ENCODE measurements at regions not wholly inside any gene's neighbourhood (a gene's known extent, or its start where the extent isn't known, plus 50 kb on each side); places are given as distances from the start of the nearest gene placed in this dataset.

DNA sequence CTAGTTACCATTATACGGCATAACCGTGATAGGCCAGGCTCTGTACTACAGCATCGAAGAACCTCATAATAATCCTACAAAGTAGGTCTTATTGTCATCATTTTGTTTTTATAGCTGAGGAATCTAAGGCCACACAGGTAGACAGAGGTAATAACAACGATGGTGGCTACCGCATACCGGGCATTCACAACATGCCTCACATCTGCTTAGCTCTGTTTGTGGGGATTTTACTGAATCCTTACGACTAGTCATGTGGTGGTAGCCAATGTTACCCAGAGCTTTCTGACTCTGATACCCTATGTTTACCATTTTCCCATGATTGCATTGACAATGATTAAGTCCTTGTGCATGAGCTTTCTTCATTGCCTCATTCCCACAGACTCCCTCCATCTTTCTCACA is 269.4 kb downstream of the TCF7L2 start:
- no peak overlapping the region for H2AFZ ChIP-seq
- no peaks in the 10 kb centered on the region for H4K20me1 ChIP-seq (ENCODE audit: insufficient read depth)
- H3K36me3 ChIP-seq (ENCODE audit: low read depth) = no peaks in the 10 kb centered on the region
- no TSS peak for BruUV-seq (replicated peaks)
- H3K9me2 ChIP-seq (ENCODE audit: insufficient read depth) = no peaks in the 10 kb centered on the region
- H3K27ac ChIP-seq = no peak overlapping the region
- TF ChIP-seq EZH2 (IDR thresholded peaks at IDR 0.05; ENCODE audit: low read depth) = no peak
- TF ChIP-seq, protein P1, sequence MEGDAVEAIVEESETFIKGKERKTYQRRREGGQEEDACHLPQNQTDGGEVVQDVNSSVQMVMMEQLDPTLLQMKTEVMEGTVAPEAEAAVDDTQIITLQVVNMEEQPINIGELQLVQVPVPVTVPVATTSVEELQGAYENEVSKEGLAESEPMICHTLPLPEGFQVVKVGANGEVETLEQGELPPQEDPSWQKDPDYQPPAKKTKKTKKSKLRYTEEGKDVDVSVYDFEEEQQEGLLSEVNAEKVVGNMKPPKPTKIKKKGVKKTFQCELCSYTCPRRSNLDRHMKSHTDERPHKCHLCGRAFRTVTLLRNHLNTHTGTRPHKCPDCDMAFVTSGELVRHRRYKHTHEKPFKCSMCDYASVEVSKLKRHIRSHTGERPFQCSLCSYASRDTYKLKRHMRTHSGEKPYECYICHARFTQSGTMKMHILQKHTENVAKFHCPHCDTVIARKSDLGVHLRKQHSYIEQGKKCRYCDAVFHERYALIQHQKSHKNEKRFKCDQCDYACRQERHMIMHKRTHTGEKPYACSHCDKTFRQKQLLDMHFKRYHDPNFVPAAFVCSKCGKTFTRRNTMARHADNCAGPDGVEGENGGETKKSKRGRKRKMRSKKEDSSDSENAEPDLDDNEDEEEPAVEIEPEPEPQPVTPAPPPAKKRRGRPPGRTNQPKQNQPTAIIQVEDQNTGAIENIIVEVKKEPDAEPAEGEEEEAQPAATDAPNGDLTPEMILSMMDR (conservative IDR thresholded peaks at IDR 0.05) = no peak
- no peak overlapping the region for H3K4me3 ChIP-seq
- no peaks in the 10 kb centered on the region for H3K9me3 ChIP-seq (ENCODE audit: insufficient read depth, low read depth)
- intact Hi-C loops (cut with micrococcal nuclease; ENCODE audit: unreplicated experiment) = no loop called here
- POLR2A ChIA-PET (ENCODE audit: unreplicated experiment) = no interaction called here
- H3K27me3 ChIP-seq (ENCODE audit: insufficient read depth, low read depth) = no peaks in the 10 kb centered on the region
- H3K4me2 ChIP-seq = no peak overlapping the region
- DNase-seq = no peak
- CTCF ChIA-PET = no interaction called here
- no peaks in the 10 kb centered on the region for H3F3A ChIP-seq (ENCODE audit: insufficient read depth, low read depth)
- H3K79me2 ChIP-seq (ENCODE audit: low read depth) = no peaks in the 10 kb centered on the region
- H3K4me1 ChIP-seq (replicated peaks; ENCODE audit: insufficient read depth) = no peaks in the 10 kb centered on the region

DNA sequence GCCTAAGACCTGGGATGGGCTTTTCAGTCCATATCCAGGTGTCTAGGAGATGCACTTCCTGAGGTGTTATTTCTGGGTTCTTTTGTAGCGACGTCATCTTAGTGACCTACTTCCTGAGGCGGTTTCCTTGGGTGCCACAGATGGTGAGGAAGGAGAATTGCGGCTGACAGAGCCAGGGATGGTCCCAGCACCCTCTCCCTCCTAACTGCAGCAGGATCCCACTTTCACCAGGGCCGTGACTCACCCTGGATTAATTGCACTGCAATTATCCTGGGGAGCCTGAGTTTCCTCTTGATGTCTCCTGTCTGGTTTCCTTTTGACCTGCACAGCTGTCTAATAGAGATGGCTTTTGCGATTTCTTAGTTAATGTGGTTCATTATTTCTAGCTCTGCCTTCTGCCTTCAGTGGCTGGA is 271.7 kb downstream of the TCF7L2 start:
- H3K9me3 ChIP-seq (ENCODE audit: insufficient read depth, low read depth) = no peaks in the 10 kb centered on the region
- H3K9me2 ChIP-seq (ENCODE audit: insufficient read depth) = no peaks in the 10 kb centered on the region
- H3F3A ChIP-seq (ENCODE audit: insufficient read depth, low read depth) = no peaks in the 10 kb centered on the region
- H3K27ac ChIP-seq = no peak overlapping the region
- DNase-seq = no peak
- no TSS peak for BruUV-seq (replicated peaks)
- no peak overlapping the region for H3K4me2 ChIP-seq
- no peak for TF ChIP-seq EZH2 (IDR thresholded peaks at IDR 0.05; ENCODE audit: low read depth)
- TF ChIP-seq, protein P1 (conservative IDR thresholded peaks at IDR 0.05) = no peak
- no peaks in the 10 kb centered on the region for H3K36me3 ChIP-seq (ENCODE audit: low read depth)
- ChIA-PET CTCF (no interaction called here), POLR2A (ENCODE audit: unreplicated experiment) (no interaction called here)
- intact Hi-C loops (cut with micrococcal nuclease; ENCODE audit: unreplicated experiment) = no loop called here
- no peak overlapping the region for H3K4me3 ChIP-seq
- H3K4me1 ChIP-seq (replicated peaks; ENCODE audit: insufficient read depth) = no peaks in the 10 kb centered on the region
- H4K20me1 ChIP-seq (ENCODE audit: insufficient read depth) = no peaks in the 10 kb centered on the region
- no peak overlapping the region for H2AFZ ChIP-seq
- H3K27me3 ChIP-seq (ENCODE audit: insufficient read depth, low read depth) = no peaks in the 10 kb centered on the region
- H3K79me2 ChIP-seq (ENCODE audit: low read depth) = no peaks in the 10 kb centered on the region

DNA sequence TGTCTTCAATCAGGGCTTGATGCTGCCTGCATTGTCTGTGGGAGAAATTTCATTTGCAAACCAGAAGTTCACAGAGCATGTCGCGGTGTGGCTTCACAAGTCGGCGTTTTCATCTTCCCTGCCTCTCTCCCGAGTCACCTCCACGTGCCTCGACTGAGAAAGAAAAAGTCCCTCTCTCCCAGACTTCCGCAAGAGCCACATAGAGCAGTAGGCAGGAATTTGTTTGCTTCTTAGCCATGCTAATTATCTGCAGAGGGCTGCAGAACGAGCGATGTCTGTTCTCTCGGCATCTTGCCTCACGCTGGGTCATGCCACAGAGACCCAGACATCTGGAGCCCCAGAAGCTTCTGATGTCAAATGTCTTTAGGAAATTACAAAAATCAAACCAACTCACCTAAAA is 272.2 kb downstream of the TCF7L2 start:
- no peaks in the 10 kb centered on the region for H3K79me2 ChIP-seq (ENCODE audit: low read depth)
- CTCF ChIA-PET = no interaction called here
- POLR2A ChIA-PET (ENCODE audit: unreplicated experiment) = no interaction called here

More for the DNA sequence above, 272.2 kb downstream of the TCF7L2 start:
- Histone ChIP-seq H3K27ac (no peak overlapping the region), H3K4me3 (no peak overlapping the region), H4K20me1 (ENCODE audit: insufficient read depth) (no peaks in the 10 kb centered on the region), H3K9me3 (ENCODE audit: insufficient read depth, low read depth) (no peaks in the 10 kb centered on the region), H3K4me1 (replicated peaks; ENCODE audit: insufficient read depth) (no peaks in the 10 kb centered on the region), H3K36me3 (ENCODE audit: low read depth) (no peaks in the 10 kb centered on the region), H3K4me2 (no peak overlapping the region), H2AFZ (no peak overlapping the region), H3K9me2 (ENCODE audit: insufficient read depth) (no peaks in the 10 kb centered on the region), H3K27me3 (ENCODE audit: insufficient read depth, low read depth) (no peaks in the 10 kb centered on the region), H3F3A (ENCODE audit: insufficient read depth, low read depth) (no peaks in the 10 kb centered on the region)
- no peak for TF ChIP-seq EZH2 (IDR thresholded peaks at IDR 0.05; ENCODE audit: low read depth)
- TF ChIP-seq, protein P1 (conservative IDR thresholded peaks at IDR 0.05) = no peak
- DNase-seq = no peak
- intact Hi-C loops (cut with micrococcal nuclease; ENCODE audit: unreplicated experiment) = no loop called here
- BruUV-seq (replicated peaks) = no TSS peak

Data from PC-9 (cell line).